ENCODE measurements at regions not wholly inside any gene's neighbourhood (a gene's known extent, or its start where the extent isn't known, plus 50 kb on each side); places are given as distances from the start of the nearest gene placed in this dataset.

DNA sequence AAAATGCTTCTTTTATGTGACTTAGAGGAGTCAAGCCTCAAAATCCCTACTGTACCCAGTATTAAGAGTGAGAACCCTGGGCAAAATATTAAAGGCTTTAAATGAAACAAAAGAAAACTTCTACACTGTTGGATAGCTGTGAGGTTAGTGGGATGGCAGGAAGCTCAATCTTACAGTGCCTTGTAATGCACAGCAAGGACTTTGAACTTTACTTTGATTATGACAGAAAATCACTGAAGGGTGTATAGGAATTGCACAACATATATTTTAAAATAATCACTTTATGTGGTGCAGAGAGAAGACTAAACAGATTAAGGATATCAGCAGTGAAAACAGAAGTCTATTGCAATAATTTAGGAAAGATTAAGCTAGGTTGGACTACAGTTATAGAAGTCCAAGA is 1333.4 kb downstream of the ADGRL3 start (continued):
- TF ChIP-seq CHD2 (IDR thresholded peaks at IDR 0.05; ENCODE audit: low read length, partially characterized antibody) = no peak
- no peak for TF ChIP-seq NRF1 (IDR thresholded peaks at IDR 0.05; ENCODE audit: low read depth, low read length)

DNA sequence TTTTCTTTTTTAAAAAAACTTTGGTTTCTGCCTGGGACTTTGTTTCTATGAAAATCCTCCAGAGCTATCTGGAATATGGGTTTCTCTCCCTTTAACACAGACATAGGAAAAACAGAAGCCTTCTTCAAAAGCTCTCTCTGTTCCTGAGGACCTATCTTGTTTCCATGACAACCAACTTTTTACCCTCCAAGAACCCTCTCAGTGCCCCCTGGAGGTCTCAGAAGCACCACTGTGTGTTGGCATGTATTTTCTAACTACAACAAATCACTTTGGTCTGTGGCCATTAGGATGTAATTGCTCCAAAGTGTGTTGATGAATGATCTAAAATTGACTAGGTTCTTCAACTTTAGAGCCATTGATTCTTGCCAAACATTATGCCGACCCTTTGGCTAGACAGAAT is 1331.6 kb downstream of the ADGRL3 start:
- Histone ChIP-seq H3K27me3 (ENCODE audit: insufficient read depth) (no peaks in the 10 kb centered on the region), H3F3A (replicated peaks; ENCODE audit: insufficient read depth) (no peaks in the 10 kb centered on the region), H3K9ac (no peak overlapping the region), H3K79me2 (ENCODE audit: insufficient read depth) (no peaks in the 10 kb centered on the region), H3K9me2 (no peaks in the 10 kb centered on the region), H3K36me3 (replicated peaks in 1 of 2; ENCODE audit: control insufficient read depth in 1 of 2, insufficient read depth in 2 of 2, low read length in 1 of 2) (no peaks in the 10 kb centered on the region), H3K4me1 (ENCODE audit: control insufficient read depth in 1 of 2, insufficient read depth in 2 of 2, low read depth in 1 of 2, low read length in 1 of 2) (no peaks in the 10 kb centered on the region), H4K20me1 (ENCODE audit: insufficient read depth) (no peaks in the 10 kb centered on the region), H2AFZ (ENCODE audit: low read depth) (no peak overlapping the region), H3K4me3 (ENCODE audit: low read depth in 2 of 2, low read length in 1 of 2) (no peak overlapping the region), H3K4me2 (no peak overlapping the region), H3K9me3 (no peaks in the 10 kb centered on the region), H3K27ac (ENCODE audit: low read depth in 2 of 2, low read length in 1 of 2) (no peak overlapping the region)
- WGBS (ENCODE audit: low lambda C conversion rate) = 22% methylated on average over 1 of the region's 1 CpG
- no peak for DNase-seq
- TF ChIP-seq TCF12 (IDR thresholded peaks at IDR 0.05) (no peak), FOXJ3 (CRISPR knock-in tag; IDR thresholded peaks at IDR 0.05) (no peak), SIN3A (IDR thresholded peaks at IDR 0.05; ENCODE audit: borderline replicate concordance, low read depth, low read length) (no peak), YY1 (IDR thresholded peaks at IDR 0.05; ENCODE audit: low read depth) (no peak), GATA2 (CRISPR knock-in tag; IDR thresholded peaks at IDR 0.05) (no peak), RCOR1 (IDR thresholded peaks at IDR 0.05; ENCODE audit: low read length) (no peak), RFX5 (IDR thresholded peaks at IDR 0.05; ENCODE audit: low read length) (no peak), NRF1 (IDR thresholded peaks at IDR 0.05; ENCODE audit: low read depth, low read length) (no peak), TEAD4 (IDR thresholded peaks at IDR 0.05; ENCODE audit: borderline replicate concordance, insufficient read depth) (no peak), MEF2A (IDR thresholded peaks at IDR 0.05; ENCODE audit: borderline replicate concordance, low read depth) (no peak)
- TF ChIP-seq, protein P1, sequence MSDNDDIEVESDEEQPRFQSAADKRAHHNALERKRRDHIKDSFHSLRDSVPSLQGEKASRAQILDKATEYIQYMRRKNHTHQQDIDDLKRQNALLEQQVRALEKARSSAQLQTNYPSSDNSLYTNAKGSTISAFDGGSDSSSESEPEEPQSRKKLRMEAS (IDR thresholded peaks at IDR 0.05; ENCODE audit: low read depth) = no peak
- TF ChIP-seq, protein P2, sequence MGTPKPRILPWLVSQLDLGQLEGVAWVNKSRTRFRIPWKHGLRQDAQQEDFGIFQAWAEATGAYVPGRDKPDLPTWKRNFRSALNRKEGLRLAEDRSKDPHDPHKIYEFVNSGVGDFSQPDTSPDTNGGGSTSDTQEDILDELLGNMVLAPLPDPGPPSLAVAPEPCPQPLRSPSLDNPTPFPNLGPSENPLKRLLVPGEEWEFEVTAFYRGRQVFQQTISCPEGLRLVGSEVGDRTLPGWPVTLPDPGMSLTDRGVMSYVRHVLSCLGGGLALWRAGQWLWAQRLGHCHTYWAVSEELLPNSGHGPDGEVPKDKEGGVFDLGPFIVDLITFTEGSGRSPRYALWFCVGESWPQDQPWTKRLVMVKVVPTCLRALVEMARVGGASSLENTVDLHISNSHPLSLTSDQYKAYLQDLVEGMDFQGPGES (IDR thresholded peaks at IDR 0.05; ENCODE audit: low read depth, low read length) = no peak
- TF ChIP-seq, protein P3, sequence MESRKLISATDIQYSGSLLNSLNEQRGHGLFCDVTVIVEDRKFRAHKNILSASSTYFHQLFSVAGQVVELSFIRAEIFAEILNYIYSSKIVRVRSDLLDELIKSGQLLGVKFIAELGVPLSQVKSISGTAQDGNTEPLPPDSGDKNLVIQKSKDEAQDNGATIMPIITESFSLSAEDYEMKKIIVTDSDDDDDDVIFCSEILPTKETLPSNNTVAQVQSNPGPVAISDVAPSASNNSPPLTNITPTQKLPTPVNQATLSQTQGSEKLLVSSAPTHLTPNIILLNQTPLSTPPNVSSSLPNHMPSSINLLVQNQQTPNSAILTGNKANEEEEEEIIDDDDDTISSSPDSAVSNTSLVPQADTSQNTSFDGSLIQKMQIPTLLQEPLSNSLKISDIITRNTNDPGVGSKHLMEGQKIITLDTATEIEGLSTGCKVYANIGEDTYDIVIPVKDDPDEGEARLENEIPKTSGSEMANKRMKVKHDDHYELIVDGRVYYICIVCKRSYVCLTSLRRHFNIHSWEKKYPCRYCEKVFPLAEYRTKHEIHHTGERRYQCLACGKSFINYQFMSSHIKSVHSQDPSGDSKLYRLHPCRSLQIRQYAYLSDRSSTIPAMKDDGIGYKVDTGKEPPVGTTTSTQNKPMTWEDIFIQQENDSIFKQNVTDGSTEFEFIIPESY (IDR thresholded peaks at IDR 0.05; ENCODE audit: borderline replicate concordance, low read depth) = no peak
- TF ChIP-seq, protein P4, sequence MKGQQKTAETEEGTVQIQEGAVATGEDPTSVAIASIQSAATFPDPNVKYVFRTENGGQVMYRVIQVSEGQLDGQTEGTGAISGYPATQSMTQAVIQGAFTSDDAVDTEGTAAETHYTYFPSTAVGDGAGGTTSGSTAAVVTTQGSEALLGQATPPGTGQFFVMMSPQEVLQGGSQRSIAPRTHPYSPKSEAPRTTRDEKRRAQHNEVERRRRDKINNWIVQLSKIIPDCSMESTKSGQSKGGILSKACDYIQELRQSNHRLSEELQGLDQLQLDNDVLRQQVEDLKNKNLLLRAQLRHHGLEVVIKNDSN (IDR thresholded peaks at IDR 0.05; ENCODE audit: borderline replicate concordance, low read depth) = no peak
- ChIA-PET CTCF (no interaction called here), POLR2A (no interaction called here)
